HCT116 (cell line): ENCODE measurements at regions not wholly inside any gene's neighbourhood (a gene's known extent, or its start where the extent isn't known, plus 50 kb on each side); places are given as distances from the start of the nearest gene placed in this dataset.

Experiments
- ATAC-seq: fragments of 200-7000 bp; cut with Tn5 transposase; 2 replicates; pipeline ENCODE4 v1.9.1; 2020; ENCODE audit warnings: mild to moderate bottlenecking, moderate library complexity
- BruUV-seq: library from RNA; stranded (reverse); fragments of 400-500 nt; replicated peaks from 2 replicates; lab custom pipeline; 2021; lab: Mats Ljungman, UMichigan
- CTCF ChIA-PET: fragments of 300-600 bp; sonication (Branson Sonifier 250); formaldehyde crosslinking; loops from one replicate; lab custom pipeline; 2021; ENCODE audit warnings: antibody characterized with exemption; lab: Charles Lee
- POLR2A ChIA-PET: fragments of 300-600, 350-600 bp; sonication (Branson Sonifier 250); formaldehyde crosslinking; loops from one replicate; lab custom pipeline; 2021; ENCODE audit warnings: antibody characterized with exemption; lab: Charles Lee
- RAD21 ChIA-PET, 2 experiments: fragments of 300-600 bp; sonication (Branson Sonifier 250); formaldehyde crosslinking; loops; one replicate each; lab custom pipeline; 2023; ENCODE audit warnings: low total read pairs in 2 of 2; ENCODE audit not compliant: uncharacterized antibody in 2 of 2, unreplicated experiment in 2 of 2, low non-redundant PET in 1 of 2; lab: Charles Lee
- DNase-seq: peaks from one replicate; pipeline ENCODE4 v3.0.0-alpha.2; 2010; ENCODE audit warnings: low read depth, low spot score
- H2AFZ ChIP-seq: fragments of 200-600 bp; shearing (Covaris generic), sonication (generic); 2 replicates; pipeline ENCODE4 v1.6.1; 2017; ENCODE audit warnings: low read depth, mixed run types, mixed read lengths, antibody characterized with exemption, low read length; ENCODE audit not compliant: poor library complexity, severe bottlenecking
- H3K27ac ChIP-seq: 2 replicates; pipeline ENCODE4 v1.5.1; 2012; ENCODE audit warnings: low read depth, low read length
- H3K27me3 ChIP-seq: fragments of 200-600 bp; sonication (generic); 2 replicates; pipeline ENCODE4 v1.6.1; 2016; ENCODE audit warnings: mixed run types, low read length, mixed read lengths; ENCODE audit not compliant: insufficient read depth
- H3K36me3 ChIP-seq, 2 experiments: fragments of 200-500 bp in 1 of 2; fragments of 200-600 bp in 1 of 2; sonication (Bioruptor generic) in 1 of 2; sonication (generic) in 1 of 2; 2 replicates each; pipeline versions ENCODE4 v1.5.1 to v1.6.1; 2014 to 2016; ENCODE audit warnings: low read length in 2 of 2, inconsistent platforms in 1 of 2, mixed read lengths in 1 of 2, mixed run types in 1 of 2; ENCODE audit not compliant: insufficient read depth in 2 of 2, control insufficient read depth in 1 of 2
- H3K4me1 ChIP-seq, 2 experiments: fragments of 200-600 bp in 1 of 2; sonication (generic) in 1 of 2; 2 replicates each; pipeline versions ENCODE4 v1.5.1 to v1.6.1; 2012 to 2017; ENCODE audit warnings: low read length in 2 of 2, inconsistent platforms in 1 of 2, mild to moderate bottlenecking in 1 of 2, mixed read lengths in 1 of 2, mixed run types in 1 of 2, moderate library complexity in 1 of 2; ENCODE audit not compliant: insufficient read depth in 2 of 2, control insufficient read depth in 1 of 2
- H3K4me2 ChIP-seq: fragments of 200-600 bp; sonication (generic); 2 replicates; pipeline ENCODE4 v1.6.1; 2017; ENCODE audit warnings: mixed run types, low read length, mixed read lengths
- H3K4me3 ChIP-seq, 2 experiments: fragments of 200-600 bp in 1 of 2; sonication (generic) in 1 of 2; replicated peaks in 1 of 2; 2 replicates each; pipeline ENCODE4 v1.5.1; 2011 to 2016; ENCODE audit warnings: low read length in 2 of 2, control low read depth in 1 of 2, low read depth in 1 of 2, mild to moderate bottlenecking in 1 of 2, mixed read lengths in 1 of 2, mixed run types in 1 of 2
- H3K79me2 ChIP-seq: fragments of 200-600 bp; sonication (generic); 2 replicates; pipeline ENCODE4 v1.6.1; 2017; ENCODE audit warnings: mild to moderate bottlenecking, mixed run types, low read length, moderate library complexity, mixed read lengths; ENCODE audit not compliant: insufficient read depth
- H3K9ac ChIP-seq: fragments of 200-600 bp; sonication (generic); 2 replicates; pipeline ENCODE4 v1.6.1; 2016; ENCODE audit warnings: low read length, mixed read lengths
- H3K9me2 ChIP-seq: fragments of 200-600 bp; sonication (generic), shearing (Covaris generic); 2 replicates; pipeline ENCODE4 v1.6.1; 2017; ENCODE audit warnings: mixed run types, mild to moderate bottlenecking, moderate library complexity; ENCODE audit not compliant: insufficient read depth
- H3K9me3 ChIP-seq, 2 experiments: fragments of 200-500 bp in 1 of 2; fragments of 200-600 bp in 1 of 2; sonication (Bioruptor generic) in 1 of 2; sonication (generic) in 1 of 2; 2 replicates each; pipeline ENCODE4 v1.6.1; 2014 to 2017; ENCODE audit warnings: low read length in 2 of 2, mixed read lengths in 2 of 2, inconsistent platforms in 1 of 2, low read depth in 1 of 2, mild to moderate bottlenecking in 1 of 2, mixed run types in 1 of 2, moderate library complexity in 1 of 2; ENCODE audit not compliant: control insufficient read depth in 1 of 2, insufficient read depth in 1 of 2
- H4K20me1 ChIP-seq: fragments of 200-600 bp; sonication (generic), shearing (Covaris generic); 2 replicates; pipeline ENCODE4 v1.6.1; 2017; ENCODE audit warnings: mixed run types, mild to moderate bottlenecking, moderate library complexity; ENCODE audit not compliant: insufficient read depth
- EGR1 ChIP-seq: IDR thresholded peaks from 2 replicates; pipeline ENCODE4 v1.6.1; 2012; ENCODE audit warnings: low read depth
- ELF1 ChIP-seq: IDR thresholded peaks from 2 replicates; pipeline ENCODE4 v1.6.1; 2012; ENCODE audit warnings: low read depth, borderline replicate concordance
- EZH2phosphoT487 ChIP-seq: fragments of 200-600 bp; IDR thresholded peaks from 2 replicates; pipeline ENCODE4 v1.6.1; 2018; ENCODE audit warnings: antibody characterized with exemption, borderline replicate concordance
- JUND ChIP-seq: IDR thresholded peaks from 2 replicates; pipeline ENCODE4 v1.6.1; 2012
- SIN3A ChIP-seq: IDR thresholded peaks from 2 replicates; pipeline ENCODE4 v1.6.1; 2012; ENCODE audit warnings: low read depth
- ZFX ChIP-seq: fragments of 450-650 bp; IDR thresholded peaks from 2 replicates; pipeline ENCODE4 v1.6.1; 2017
- intact Hi-C: fragments of 100-400 bp; cut with micrococcal nuclease; formaldehyde crosslinking; loops from 2 replicates; pipeline ENCODE4 v1.10.0; 2022
- TF ChIP-seq, protein P1 (sequence below), 3 experiments: fragments of 200-600 bp in 1 of 3; sonication (generic) in 1 of 3; IDR thresholded peaks in 2 of 3; conservative IDR thresholded peaks in 1 of 3; 2 replicates each; pipeline ENCODE4 v1.5.1; 2012 to 2017; ENCODE audit warnings: low read depth in 2 of 3, low read length in 2 of 3, antibody characterized with exemption in 1 of 3, borderline replicate concordance in 1 of 3, control low read depth in 1 of 3, mild to moderate bottlenecking in 1 of 3, mixed read lengths in 1 of 3, mixed run types in 1 of 3, moderate library complexity in 1 of 3; ENCODE audit not compliant: insufficient read depth in 1 of 3
- TF ChIP-seq, protein P2 (sequence below): IDR thresholded peaks from 2 replicates; pipeline ENCODE4 v1.6.1; 2012
- TF ChIP-seq, protein P3 (sequence below): IDR thresholded peaks from 2 replicates; pipeline ENCODE4 v1.6.1; 2012

- TF ChIP-seq, protein P1, sequence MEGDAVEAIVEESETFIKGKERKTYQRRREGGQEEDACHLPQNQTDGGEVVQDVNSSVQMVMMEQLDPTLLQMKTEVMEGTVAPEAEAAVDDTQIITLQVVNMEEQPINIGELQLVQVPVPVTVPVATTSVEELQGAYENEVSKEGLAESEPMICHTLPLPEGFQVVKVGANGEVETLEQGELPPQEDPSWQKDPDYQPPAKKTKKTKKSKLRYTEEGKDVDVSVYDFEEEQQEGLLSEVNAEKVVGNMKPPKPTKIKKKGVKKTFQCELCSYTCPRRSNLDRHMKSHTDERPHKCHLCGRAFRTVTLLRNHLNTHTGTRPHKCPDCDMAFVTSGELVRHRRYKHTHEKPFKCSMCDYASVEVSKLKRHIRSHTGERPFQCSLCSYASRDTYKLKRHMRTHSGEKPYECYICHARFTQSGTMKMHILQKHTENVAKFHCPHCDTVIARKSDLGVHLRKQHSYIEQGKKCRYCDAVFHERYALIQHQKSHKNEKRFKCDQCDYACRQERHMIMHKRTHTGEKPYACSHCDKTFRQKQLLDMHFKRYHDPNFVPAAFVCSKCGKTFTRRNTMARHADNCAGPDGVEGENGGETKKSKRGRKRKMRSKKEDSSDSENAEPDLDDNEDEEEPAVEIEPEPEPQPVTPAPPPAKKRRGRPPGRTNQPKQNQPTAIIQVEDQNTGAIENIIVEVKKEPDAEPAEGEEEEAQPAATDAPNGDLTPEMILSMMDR (IDR thresholded peaks at IDR 0.05 in 2 of 3, conservative IDR thresholded peaks at IDR 0.05 in 1 of 3; ENCODE audit: borderline replicate concordance in 1 of 3, insufficient read depth in 1 of 3, low read depth in 2 of 3, low read length in 2 of 3), result no peak
- TF ChIP-seq EGR1 (no peak), EZH2phosphoT487 (no peak)
- TF ChIP-seq, protein P2, sequence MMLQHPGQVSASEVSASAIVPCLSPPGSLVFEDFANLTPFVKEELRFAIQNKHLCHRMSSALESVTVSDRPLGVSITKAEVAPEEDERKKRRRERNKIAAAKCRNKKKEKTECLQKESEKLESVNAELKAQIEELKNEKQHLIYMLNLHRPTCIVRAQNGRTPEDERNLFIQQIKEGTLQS, result no peak
- TF ChIP-seq, protein P3, sequence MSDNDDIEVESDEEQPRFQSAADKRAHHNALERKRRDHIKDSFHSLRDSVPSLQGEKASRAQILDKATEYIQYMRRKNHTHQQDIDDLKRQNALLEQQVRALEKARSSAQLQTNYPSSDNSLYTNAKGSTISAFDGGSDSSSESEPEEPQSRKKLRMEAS, result no peak
Measured at GRCh38 chr2:41774011-41774605, 273.7 kb upstream of the PKDCC start (continued).

- H3K9me2 ChIP-seq, result no peaks in the 10 kb centered on the region
- H3K27me3 ChIP-seq, result peaks cover 16% of the 10 kb centered on the region
- DNase-seq, result no peak
- H3K36me3 ChIP-seq, result no peaks in the 10 kb centered on the region
- ATAC-seq, result no peak
- ChIA-PET RAD21 (no interaction called here), CTCF (no interaction called here), POLR2A (no interaction called here)
- no peaks in the 10 kb centered on the region for H3K4me1 ChIP-seq
- no peak overlapping the region for H3K4me2 ChIP-seq
- H3K9ac ChIP-seq, result no peak overlapping the region
- no peaks in the 10 kb centered on the region for H4K20me1 ChIP-seq
- no peaks in the 10 kb centered on the region for H3K9me3 ChIP-seq
- no TSS peak for BruUV-seq
- H3K79me2 ChIP-seq, result no peaks in the 10 kb centered on the region
- H2AFZ ChIP-seq, result no peak overlapping the region
- TF ChIP-seq EZH2phosphoT487 (no peak), JUND (no peak), ELF1 (no peak), SIN3A (no peak), ZFX (no peak)
- intact Hi-C loops, result no loop called here
- H3K4me3 ChIP-seq, result no peak overlapping the region
- H3K27ac ChIP-seq, result no peak overlapping the region
Measured at GRCh38 chr2:41775366-41776025, 272.3 kb upstream of the PKDCC start.
